Urinary bladder (tissue), 3 donors: ENCODE measurements at regions not wholly inside any gene's neighbourhood (a gene's known extent, or its start where the extent isn't known, plus 50 kb on each side); places are given as distances from the start of the nearest gene placed in this dataset.

Experiments
- DNase-seq: peaks from one replicate; pipeline ENCODE4 v3.0.0-alpha.2; 2015; ENCODE audit errors: extremely low spot score
- H3K27ac ChIP-seq: one replicate; pipeline ENCODE4 v1.5.1; 2013; ENCODE audit warnings: low read depth, mild to moderate bottlenecking, moderate library complexity
- H3K36me3 ChIP-seq: one replicate; pipeline ENCODE4 v1.6.1; 2013; ENCODE audit warnings: mild to moderate bottlenecking, moderate library complexity; ENCODE audit not compliant: insufficient read depth
- H3K4me1 ChIP-seq: one replicate; pipeline ENCODE4 v1.6.1; 2013; ENCODE audit warnings: mild to moderate bottlenecking, moderate library complexity; ENCODE audit not compliant: insufficient read depth
- H3K4me3 ChIP-seq: one replicate; pipeline ENCODE4 v1.5.1; 2013; ENCODE audit warnings: low read depth, low read length
- WGBS: extraction: QIAGEN DNeasy Blood & Tissue Kit; methylation state at CpG from one replicate; pipeline ENCODE4 v1.1.7; 2013; 5-methylcytosine and 5-hydroxymethylcytosine counted together
- donor health status: healthy with polysubstance abuse.
- donor health status: healthy.

- no peak overlapping the region for H3K4me3 ChIP-seq
- no peak for DNase-seq
- no peak overlapping the region for H3K27ac ChIP-seq
- H3K4me1 ChIP-seq = no peaks in the 10 kb centered on the region
- 70% methylated on average over 6 of the region's 6 CpGs for WGBS
- no peaks in the 10 kb centered on the region for H3K36me3 ChIP-seq
These were observed 282.2 kb downstream of the EMP1 start for GRCh38 chr12:13478650-13479181.

DNA sequence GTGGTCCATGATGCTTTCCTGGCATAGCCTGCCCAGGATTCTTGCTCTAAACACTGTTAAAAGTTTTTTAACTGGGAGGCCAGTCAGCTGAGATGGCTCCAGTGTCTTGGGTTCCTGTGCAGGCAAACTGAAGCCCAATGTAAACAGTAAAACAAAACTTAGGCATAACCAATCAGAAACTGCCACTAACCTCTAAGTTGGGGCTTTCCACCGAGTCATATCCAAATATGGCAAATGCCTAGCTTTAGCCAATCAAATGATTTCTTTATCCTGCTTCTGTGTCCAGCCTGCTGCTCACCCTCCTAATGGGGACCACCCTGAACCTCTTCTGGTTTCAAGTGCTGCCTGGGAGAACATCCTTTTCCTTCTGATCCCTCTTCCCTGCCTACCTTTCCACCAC, 277.9 kb downstream of the EMP1 start:
- 75% methylated on average over 1 of the region's 1 CpG for WGBS
- no peak for DNase-seq
- H3K36me3 ChIP-seq = no peaks in the 10 kb centered on the region
- no peak overlapping the region for H3K27ac ChIP-seq
- no peaks in the 10 kb centered on the region for H3K4me1 ChIP-seq
- H3K4me3 ChIP-seq = no peak overlapping the region

DNA sequence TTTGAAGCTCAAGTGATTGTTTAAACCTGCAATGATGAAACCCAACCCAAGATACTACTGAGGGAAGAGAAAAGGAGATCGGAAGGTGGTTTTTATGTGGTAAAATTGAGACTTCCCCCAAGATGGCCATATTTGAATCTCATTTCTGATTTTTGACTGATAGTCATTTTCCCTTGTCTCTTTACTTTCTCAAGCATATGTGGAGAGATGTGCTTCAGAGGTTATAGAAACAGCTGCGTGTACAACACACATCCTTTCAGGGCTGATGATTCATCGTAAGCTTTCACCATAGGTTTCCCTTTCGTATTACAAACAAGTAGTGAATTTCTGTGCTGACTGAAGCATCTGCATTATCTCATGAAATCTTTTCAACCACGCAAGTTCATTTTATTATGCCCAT, 276.2 kb downstream of the EMP1 start:
- WGBS = 61% methylated on average over 5 of the region's 5 CpGs
- Histone ChIP-seq H3K27ac (no peak overlapping the region), H3K36me3 (no peaks in the 10 kb centered on the region), H3K4me3 (no peak overlapping the region), H3K4me1 (no peaks in the 10 kb centered on the region)
- DNase-seq = no peak

GRCh38 chr12:13471471-13471870, 274.9 kb downstream of the EMP1 start:
- Histone ChIP-seq H3K36me3 (no peaks in the 10 kb centered on the region), H3K27ac (no peak overlapping the region), H3K4me3 (no peak overlapping the region), H3K4me1 (no peaks in the 10 kb centered on the region)
- 89% methylated on average over 6 of the region's 6 CpGs for WGBS
- DNase-seq = no peak

DNA sequence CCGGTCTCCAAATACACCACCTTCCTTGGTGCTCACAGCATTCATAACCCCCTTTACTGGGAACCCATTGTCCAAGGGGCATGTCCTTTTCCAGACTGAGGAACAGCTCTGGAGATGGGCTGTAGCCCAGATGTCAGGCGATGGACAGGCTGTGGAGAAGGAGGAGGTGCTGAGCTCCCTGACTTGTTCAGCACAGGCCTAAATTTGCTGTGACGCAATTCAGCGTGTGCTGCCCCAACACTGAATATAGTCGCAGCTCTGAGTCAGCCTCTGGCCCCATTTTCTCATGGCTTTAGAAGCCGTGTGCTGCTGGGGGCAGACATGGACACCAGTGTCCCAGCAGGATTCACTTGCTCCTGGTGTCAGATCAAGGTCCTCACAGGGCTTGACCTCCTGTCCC, 269.1 kb downstream of the EMP1 start:
- Histone ChIP-seq H3K4me1 (no peaks in the 10 kb centered on the region), H3K4me3 (no peak overlapping the region), H3K36me3 (no peaks in the 10 kb centered on the region), H3K27ac (no peak overlapping the region)
- no peak for DNase-seq
- WGBS = 76% methylated on average over 6 of the region's 6 CpGs

DNA sequence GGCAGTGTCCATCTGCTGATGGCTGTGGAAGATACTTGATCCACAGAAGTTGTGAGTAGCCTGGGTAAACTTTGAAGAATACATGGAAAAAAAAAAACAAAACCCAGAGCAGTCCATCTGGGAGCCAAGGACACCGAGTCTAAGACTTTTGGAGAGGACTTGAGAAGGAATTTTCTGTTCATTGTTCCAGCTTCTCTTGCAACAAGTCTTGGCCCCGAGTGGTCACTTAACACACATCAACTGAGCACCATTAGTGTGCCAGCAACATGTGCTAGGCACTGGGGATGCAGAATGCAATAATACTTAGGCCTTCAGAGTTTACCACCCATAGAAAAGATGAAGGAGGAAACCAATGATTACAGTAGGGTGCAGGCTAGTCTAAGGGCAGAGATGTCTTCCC, 266.7 kb downstream of the EMP1 start:
- no peaks in the 10 kb centered on the region for H3K36me3 ChIP-seq
- H3K27ac ChIP-seq = no peak overlapping the region
- no peak overlapping the region for H3K4me3 ChIP-seq
- no peak for DNase-seq
- H3K4me1 ChIP-seq = no peaks in the 10 kb centered on the region
- 80% methylated on average over 2 of the region's 2 CpGs for whole genome bisulfite sequencing

DNA sequence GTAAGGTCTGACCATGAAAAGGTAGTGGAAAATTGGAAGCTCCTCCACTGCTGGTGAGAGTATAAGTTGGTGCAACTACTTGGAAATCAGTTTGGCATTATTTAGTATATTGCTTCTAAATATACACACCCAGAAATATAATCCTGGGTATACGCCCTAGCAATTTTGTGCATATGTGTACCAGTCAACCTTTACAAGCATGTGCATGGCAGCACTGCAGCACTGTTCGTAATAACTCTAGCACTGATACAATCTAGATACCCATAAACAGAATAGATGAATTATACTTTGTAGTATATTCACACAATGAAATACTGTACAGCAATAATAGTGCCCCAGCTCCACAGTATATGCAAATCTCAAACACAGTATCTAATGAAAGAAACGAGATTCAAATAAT, 265.9 kb downstream of the EMP1 start:
- no peak overlapping the region for H3K4me3 ChIP-seq
- no peaks in the 10 kb centered on the region for H3K4me1 ChIP-seq
- WGBS = 85% methylated on average over 3 of the region's 3 CpGs
- DNase-seq = no peak
- no peak overlapping the region for H3K27ac ChIP-seq
- no peaks in the 10 kb centered on the region for H3K36me3 ChIP-seq

DNA sequence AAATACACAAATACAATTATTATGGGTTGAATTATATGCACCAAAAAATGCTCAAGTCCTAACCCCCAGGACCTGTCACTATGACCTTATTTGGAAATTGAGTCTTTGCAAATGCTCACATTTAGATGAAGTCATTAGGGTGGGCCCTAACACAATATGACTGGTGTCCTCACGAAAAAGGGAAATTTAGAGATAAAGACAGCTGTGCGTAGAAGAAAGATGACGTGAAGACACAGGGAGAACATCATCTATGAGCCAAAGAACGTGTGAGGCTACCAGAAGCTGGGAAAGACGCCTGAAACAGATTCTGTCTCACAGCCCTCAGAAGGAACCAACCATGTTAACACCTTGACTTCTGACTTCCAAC, 259.2 kb downstream of the EMP1 start:
- Histone ChIP-seq H3K4me3 (no peak overlapping the region), H3K36me3 (no peaks in the 10 kb centered on the region), H3K4me1 (no peaks in the 10 kb centered on the region), H3K27ac (no peak overlapping the region)
- 78% methylated on average over 5 of the region's 5 CpGs for WGBS
- no peak for DNase-seq

- Histone ChIP-seq H3K27ac (no peak overlapping the region), H3K4me1 (no peaks in the 10 kb centered on the region), H3K4me3 (no peak overlapping the region), H3K36me3 (no peaks in the 10 kb centered on the region)
- no peak for DNase-seq
- 81% methylated on average over 3 of the region's 3 CpGs for WGBS
These were observed 258.7 kb downstream of the EMP1 start for GRCh38 chr12:13454991-13455777.

- DNase-seq = no peak
- Histone ChIP-seq H3K4me3 (no peak overlapping the region), H3K4me1 (no peaks in the 10 kb centered on the region), H3K36me3 (no peaks in the 10 kb centered on the region), H3K27ac (no peak overlapping the region)
- WGBS = 79% methylated on average over 4 of the region's 4 CpGs
These were observed 256.5 kb downstream of the EMP1 start for GRCh38 chr12:13452955-13453570.

DNA sequence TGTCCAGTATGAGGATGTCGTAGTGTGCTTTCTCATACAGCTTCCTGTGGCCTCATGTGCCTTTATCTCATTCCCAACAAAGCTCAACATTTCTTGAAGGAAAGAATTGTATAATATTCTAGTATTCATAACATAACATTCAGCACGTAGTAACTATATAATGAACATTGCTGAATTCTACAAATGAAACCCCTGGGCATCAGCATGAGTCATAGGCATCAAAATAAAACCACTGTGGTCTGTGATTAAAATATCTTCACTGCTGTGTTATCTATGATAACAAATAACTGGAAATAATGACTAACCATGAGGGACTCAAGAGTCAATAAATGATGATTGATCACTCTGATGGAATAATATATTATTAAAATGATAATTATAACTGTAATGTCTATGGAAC, 255.2 kb downstream of the EMP1 start:
- 73% methylated on average over 2 of the region's 2 CpGs for WGBS
- H3K4me1 ChIP-seq = no peaks in the 10 kb centered on the region
- H3K4me3 ChIP-seq = no peak overlapping the region
- no peak overlapping the region for H3K27ac ChIP-seq
- no peaks in the 10 kb centered on the region for H3K36me3 ChIP-seq
- DNase-seq = no peak

- Histone ChIP-seq H3K27ac (no peak overlapping the region), H3K36me3 (no peaks in the 10 kb centered on the region), H3K4me1 (no peaks in the 10 kb centered on the region), H3K4me3 (no peak overlapping the region)
- DNase-seq = no peak
- WGBS = 95% methylated on average over 2 of the region's 2 CpGs
These were observed 253.9 kb downstream of the EMP1 start for GRCh38 chr12:13450231-13451080.

GRCh38 chr12:13444076-13444475, 247.6 kb downstream of the EMP1 start:
- DNase-seq = no peak
- Histone ChIP-seq H3K27ac (no peak overlapping the region), H3K4me1 (no peaks in the 10 kb centered on the region), H3K4me3 (no peak overlapping the region), H3K36me3 (no peaks in the 10 kb centered on the region)
- WGBS = 76% methylated on average over 4 of the region's 4 CpGs

GRCh38 chr12:13443498-13443897, 247.0 kb downstream of the EMP1 start:
- no peaks in the 10 kb centered on the region for H3K36me3 ChIP-seq
- DNase-seq = no peak
- no peak overlapping the region for H3K27ac ChIP-seq
- no peak overlapping the region for H3K4me3 ChIP-seq
- H3K4me1 ChIP-seq = no peaks in the 10 kb centered on the region
